Chondrocyte (in vitro differentiated cells): ENCODE measurements at regions not wholly inside any gene's neighbourhood (a gene's known extent, or its start where the extent isn't known, plus 50 kb on each side); places are given as distances from the start of the nearest gene placed in this dataset.
A peak's percentile ranks its signal among the peaks of the same experiment; 100 is the strongest.

ENCODE experiments used
- DNase-seq: peaks from one replicate; pipeline ENCODE4 v3.0.0; 2021; ENCODE audit warnings: mixed read lengths, low spot score
- H3K27ac Mint-ChIP-seq: one replicate; pipeline ENCODE4 v1.8.0; 2021; ENCODE audit warnings: mild to moderate bottlenecking, moderate library complexity, mixed read lengths; ENCODE audit not compliant: unreplicated experiment
- H3K27me3 Mint-ChIP-seq: 2 replicates; pipeline ENCODE4 v1.8.0; 2021; ENCODE audit warnings: low read depth, mixed read lengths
- H3K36me3 Mint-ChIP-seq: 2 replicates; pipeline ENCODE4 v1.8.0; 2021; ENCODE audit warnings: low read depth, mixed read lengths
- H3K4me1 Mint-ChIP-seq: 2 replicates; pipeline ENCODE4 v1.8.0; 2021; ENCODE audit warnings: low read depth, mild to moderate bottlenecking, mixed read lengths
- H3K4me3 Mint-ChIP-seq: one replicate; pipeline ENCODE4 v1.8.0; 2021; ENCODE audit warnings: mild to moderate bottlenecking, moderate library complexity, mixed read lengths; ENCODE audit not compliant: unreplicated experiment
- H3K9me3 Mint-ChIP-seq: 2 replicates; pipeline ENCODE4 v1.8.0; 2021; ENCODE audit warnings: low read depth, mixed read lengths
- TF ChIP-seq, protein P1 (sequence below): fragments of 200-600 bp; sonication (generic); IDR thresholded peaks from 2 replicates; pipeline ENCODE4 v1.5.0; 2021; ENCODE audit warnings: antibody characterized with exemption, mild to moderate bottlenecking, moderate library complexity

- TF ChIP-seq, protein P1, sequence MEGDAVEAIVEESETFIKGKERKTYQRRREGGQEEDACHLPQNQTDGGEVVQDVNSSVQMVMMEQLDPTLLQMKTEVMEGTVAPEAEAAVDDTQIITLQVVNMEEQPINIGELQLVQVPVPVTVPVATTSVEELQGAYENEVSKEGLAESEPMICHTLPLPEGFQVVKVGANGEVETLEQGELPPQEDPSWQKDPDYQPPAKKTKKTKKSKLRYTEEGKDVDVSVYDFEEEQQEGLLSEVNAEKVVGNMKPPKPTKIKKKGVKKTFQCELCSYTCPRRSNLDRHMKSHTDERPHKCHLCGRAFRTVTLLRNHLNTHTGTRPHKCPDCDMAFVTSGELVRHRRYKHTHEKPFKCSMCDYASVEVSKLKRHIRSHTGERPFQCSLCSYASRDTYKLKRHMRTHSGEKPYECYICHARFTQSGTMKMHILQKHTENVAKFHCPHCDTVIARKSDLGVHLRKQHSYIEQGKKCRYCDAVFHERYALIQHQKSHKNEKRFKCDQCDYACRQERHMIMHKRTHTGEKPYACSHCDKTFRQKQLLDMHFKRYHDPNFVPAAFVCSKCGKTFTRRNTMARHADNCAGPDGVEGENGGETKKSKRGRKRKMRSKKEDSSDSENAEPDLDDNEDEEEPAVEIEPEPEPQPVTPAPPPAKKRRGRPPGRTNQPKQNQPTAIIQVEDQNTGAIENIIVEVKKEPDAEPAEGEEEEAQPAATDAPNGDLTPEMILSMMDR = peak; percentile 62
- no peak for DNase-seq
- peaks cover 3% of the 10 kb centered on the region for H3K9me3 Mint-ChIP-seq
- H3K4me3 Mint-ChIP-seq = no peak overlapping the region
- H3K36me3 Mint-ChIP-seq = no peaks in the 10 kb centered on the region
- H3K27ac Mint-ChIP-seq = no peak overlapping the region
- H3K27me3 Mint-ChIP-seq = no peaks in the 10 kb centered on the region
- H3K4me1 Mint-ChIP-seq = peaks cover 29% of the 10 kb centered on the region
These were observed 225.3 kb upstream of the FAM83B start for GRCh38 chr6:54621285-54621684.

- no peak for DNase-seq
- no peak overlapping the region for H3K27ac Mint-ChIP-seq
- no peaks in the 10 kb centered on the region for H3K36me3 Mint-ChIP-seq
- no peak overlapping the region for H3K4me3 Mint-ChIP-seq
- peaks cover 3% of the 10 kb centered on the region for H3K4me1 Mint-ChIP-seq
- TF ChIP-seq, protein P1 = no peak
- H3K27me3 Mint-ChIP-seq = no peaks in the 10 kb centered on the region
- H3K9me3 Mint-ChIP-seq = peaks cover 9% of the 10 kb centered on the region
These were observed 222.4 kb upstream of the FAM83B start for GRCh38 chr6:54624216-54624615.

GRCh38 chr6:54624779-54625178 lies 221.8 kb upstream of the FAM83B start:
- no peak overlapping the region for H3K4me3 Mint-ChIP-seq
- H3K4me1 Mint-ChIP-seq = no peaks in the 10 kb centered on the region
- H3K27ac Mint-ChIP-seq = peak overlapping the region; percentile 60
- TF ChIP-seq, protein P1 = no peak
- no peaks in the 10 kb centered on the region for H3K36me3 Mint-ChIP-seq
- H3K27me3 Mint-ChIP-seq = no peaks in the 10 kb centered on the region
- DNase-seq = no peak
- peaks cover 12% of the 10 kb centered on the region for H3K9me3 Mint-ChIP-seq

DNA sequence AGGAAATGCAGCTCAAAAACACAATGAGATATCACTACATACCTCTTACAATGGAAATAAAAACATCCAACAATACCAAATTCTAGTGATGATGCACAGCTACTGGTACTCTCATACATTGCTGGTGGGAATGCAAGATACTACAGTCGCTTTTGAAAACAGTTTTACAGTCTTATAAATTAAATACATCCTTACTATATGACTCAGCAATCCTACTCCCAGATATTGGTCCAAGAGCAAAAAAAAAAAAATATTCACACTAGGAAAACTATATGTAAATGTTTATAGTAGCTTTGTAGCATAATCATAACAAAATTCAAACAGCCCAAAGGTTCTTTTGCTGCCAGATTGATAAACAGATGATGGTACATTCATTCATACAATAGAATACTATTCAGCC lies 217.4 kb upstream of the FAM83B start:
- DNase-seq = no peak
- H3K4me3 Mint-ChIP-seq = no peak overlapping the region
- no peak overlapping the region for H3K27ac Mint-ChIP-seq
- TF ChIP-seq, protein P1 = no peak
- H3K27me3 Mint-ChIP-seq = peaks cover 3% of the 10 kb centered on the region
- no peaks in the 10 kb centered on the region for H3K36me3 Mint-ChIP-seq
- H3K9me3 Mint-ChIP-seq = peaks cover 9% of the 10 kb centered on the region
- no peaks in the 10 kb centered on the region for H3K4me1 Mint-ChIP-seq

DNA sequence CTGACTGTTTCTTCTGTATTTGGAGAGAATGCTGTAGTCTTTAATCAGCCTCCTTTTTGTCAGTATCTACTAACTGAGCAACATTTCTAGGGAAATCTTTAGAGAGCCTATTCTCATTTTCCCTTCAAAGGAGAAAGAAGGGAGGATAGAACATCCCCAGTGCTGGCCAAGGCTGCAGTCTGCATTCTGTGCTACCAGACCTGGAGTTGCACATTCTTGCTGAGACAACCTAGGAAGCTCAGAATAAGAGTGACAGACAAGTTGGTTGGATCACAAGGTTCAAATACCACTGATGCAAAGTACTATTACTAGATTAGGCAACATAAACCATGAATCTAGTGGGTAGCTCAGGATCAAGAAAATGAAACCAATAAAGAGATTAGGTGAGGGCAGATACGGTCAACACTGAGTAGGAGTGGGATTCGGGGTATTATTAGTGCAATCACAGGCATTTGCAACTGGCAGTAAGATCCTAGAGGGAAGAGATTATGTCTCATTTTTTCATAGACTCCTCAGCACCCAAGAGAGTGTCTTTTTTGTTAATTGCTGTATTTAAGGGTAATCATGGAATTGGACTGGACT lies 213.5 kb upstream of the FAM83B start:
- DNase-seq = no peak
- Mint-ChIP-seq H3K27ac (no peak overlapping the region), H3K36me3 (no peaks in the 10 kb centered on the region), H3K27me3 (peaks cover 5% of the 10 kb centered on the region), H3K4me3 (no peak overlapping the region), H3K4me1 (no peaks in the 10 kb centered on the region), H3K9me3 (peaks cover 4% of the 10 kb centered on the region)
- TF ChIP-seq, protein P1 = no peak
